GM21423 (cell line): ENCODE measurements at regions not wholly inside any gene's neighbourhood (a gene's known extent, or its start where the extent isn't known, plus 50 kb on each side); places are given as distances from the start of the nearest gene placed in this dataset.
"Not testable (repeated sequence)": the region's sequence is repeated elsewhere in the genome, so short reads cannot be mapped to it uniquely, and the experiment has no call there.

Source experiments
- ATAC-seq: cut with Tn5 transposase; IDR thresholded peaks from one replicate; pipeline ENCODE4 v1.9.1; 2021; ENCODE audit warnings: mild to moderate bottlenecking, moderate library complexity; ENCODE audit not compliant: unreplicated experiment

DNA sequence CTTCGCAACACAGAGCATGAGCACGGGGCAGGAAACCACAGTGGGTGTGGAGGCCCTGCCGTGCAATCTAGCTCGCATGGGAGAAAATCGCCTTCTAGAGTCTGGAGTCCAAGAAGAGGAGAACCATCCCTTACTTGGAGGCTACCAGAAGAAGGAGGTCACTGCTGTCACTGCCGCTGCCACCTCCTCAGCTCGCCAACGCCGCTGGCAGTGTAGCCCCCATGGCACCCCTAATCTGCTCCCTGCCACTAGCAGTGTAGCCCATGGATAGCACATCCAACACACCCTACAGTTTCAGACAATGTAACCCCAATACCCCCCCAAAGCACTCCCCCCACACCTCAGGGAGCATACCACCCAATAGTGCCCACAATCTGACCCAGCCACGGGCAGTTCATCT is 438.0 kb upstream of the ZNF337 start:
- ATAC-seq, result no peak

DNA sequence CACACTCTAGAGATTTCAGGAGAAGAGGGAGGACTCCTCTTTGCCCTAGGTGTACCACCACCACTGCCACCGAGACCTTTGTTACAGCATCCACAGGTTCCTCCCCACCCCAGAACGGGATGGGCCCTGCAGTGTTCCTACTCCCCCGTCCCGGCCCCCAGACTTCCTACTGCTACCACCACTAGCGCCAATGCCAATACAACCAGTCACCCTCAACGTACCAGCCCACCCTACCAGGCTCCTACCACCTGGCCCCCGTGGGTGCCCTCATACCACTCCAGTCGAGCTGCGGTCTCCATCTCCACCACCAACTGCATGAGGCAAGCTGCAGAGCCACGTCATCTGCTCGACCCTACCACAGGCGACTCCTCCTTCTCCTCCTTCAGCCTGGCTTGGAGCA is 437.1 kb upstream of the ZNF337 start:
- ATAC-seq, result not testable (repeated sequence)

DNA sequence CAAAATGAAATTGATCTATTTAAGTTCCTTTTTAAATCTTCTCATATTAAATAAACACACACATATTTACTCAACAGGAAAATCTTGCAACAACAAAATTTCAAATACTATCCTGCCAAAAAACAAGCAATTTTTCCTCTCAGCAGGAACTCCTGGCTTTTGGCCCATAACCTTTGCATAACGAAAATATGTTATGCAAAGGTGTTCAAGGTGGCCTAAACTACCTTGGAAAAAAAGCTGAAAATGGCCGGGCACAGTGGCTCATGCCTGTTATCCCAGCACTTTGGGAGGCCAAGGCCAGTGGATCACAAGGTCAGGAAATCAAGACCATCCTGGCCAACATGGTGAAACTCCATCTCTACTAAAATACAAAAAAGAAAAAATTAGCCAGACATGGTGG is 424.3 kb upstream of the ZNF337 start:
- not testable (repeated sequence) for ATAC-seq

DNA sequence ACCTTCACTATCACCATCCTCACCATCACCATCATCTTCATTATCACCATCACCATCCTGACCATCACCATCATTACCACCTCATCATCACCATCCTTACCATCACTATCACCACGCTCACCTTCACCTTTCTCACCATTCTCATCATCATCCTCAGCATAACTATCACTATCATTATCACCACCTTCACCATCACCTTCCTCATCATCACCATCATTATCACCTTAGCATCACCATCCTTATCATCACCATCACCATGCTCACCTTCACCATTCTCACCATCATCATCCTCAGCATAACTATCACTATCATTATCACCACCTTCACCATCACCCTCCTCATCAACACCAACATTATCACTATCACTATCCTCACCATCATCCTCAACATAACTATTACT is 397.8 kb upstream of the ZNF337 start:
- not testable (repeated sequence) for ATAC-seq

DNA sequence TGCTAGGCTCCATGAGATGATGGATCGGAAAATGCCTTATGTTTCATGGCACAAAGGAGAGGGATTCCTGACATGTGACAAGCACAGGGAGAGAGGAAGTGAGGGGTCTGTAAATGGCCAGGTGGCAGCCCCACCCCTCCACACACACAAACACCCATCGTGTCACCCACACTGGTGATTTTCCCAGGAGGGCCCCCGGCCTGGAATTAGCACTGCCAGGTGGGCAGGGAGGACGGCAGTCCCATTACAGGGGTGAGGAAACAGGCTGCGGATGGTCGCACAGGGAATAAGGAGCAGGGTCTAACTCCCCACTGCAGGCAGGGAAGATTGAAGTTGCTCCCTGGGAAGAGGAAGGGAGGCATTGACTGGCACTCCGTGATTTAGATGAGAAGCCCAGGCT is 395.3 kb upstream of the ZNF337 start:
- ATAC-seq, result not testable (repeated sequence)

DNA sequence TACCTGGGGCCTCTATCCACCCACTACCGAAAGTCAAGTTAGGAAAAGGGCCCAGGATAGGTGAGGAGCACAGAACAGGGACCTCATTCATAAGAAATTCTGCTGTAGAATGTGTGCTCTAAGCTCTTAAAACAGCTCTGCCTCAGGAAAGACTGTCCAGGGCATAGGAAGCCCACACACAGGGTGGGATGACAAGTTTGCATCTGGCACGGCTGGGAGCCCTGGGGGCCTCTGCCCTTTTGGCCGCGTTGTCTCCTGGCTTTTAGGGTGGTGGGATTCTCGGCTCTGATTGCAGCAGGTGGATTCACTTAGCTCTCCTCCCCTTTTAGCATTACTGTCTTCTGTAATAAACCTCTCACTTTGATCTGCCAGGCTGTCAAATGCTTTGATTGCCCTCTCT is 389.5 kb upstream of the ZNF337 start:
- ATAC-seq, result not testable (repeated sequence)

DNA sequence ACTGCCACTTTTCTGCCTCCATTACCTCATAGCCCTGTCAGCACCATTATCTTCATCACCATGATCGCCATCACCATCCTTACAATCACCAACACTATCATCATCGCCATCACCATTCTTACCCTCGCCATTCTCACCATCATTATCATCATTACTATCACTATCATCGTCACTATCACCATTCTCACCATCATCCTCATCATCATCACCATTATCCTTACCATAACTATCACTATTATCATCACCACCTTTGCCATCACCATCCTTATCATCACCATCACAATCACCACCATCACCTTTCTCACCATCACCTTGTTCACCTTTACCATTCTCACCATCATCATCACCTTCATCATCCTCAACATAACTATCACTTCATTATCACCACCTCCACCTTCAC is 377.3 kb upstream of the ZNF337 start:
- ATAC-seq, result not testable (repeated sequence)

DNA sequence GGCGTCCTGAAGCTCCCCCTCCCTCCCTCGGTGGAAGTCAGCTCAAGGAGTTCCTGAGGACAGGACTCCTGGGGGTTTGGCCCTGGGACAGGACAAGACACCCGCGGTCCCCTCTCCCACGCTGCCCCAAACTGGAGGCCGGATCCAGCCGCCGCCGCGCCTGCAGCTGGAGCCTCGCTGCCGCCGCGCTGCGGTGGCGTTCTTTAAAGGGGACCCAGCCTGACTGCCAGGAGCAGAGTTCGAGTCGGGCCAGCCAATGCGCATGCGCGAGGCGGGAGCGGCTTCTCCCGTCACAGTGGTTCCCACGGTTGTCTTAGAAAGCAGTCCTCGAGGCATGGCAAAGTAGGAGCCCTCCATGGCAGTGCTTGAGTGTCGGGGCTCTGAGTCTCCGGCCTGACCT is 362.7 kb upstream of the ZNF337 start:
- not testable (repeated sequence) for ATAC-seq

DNA sequence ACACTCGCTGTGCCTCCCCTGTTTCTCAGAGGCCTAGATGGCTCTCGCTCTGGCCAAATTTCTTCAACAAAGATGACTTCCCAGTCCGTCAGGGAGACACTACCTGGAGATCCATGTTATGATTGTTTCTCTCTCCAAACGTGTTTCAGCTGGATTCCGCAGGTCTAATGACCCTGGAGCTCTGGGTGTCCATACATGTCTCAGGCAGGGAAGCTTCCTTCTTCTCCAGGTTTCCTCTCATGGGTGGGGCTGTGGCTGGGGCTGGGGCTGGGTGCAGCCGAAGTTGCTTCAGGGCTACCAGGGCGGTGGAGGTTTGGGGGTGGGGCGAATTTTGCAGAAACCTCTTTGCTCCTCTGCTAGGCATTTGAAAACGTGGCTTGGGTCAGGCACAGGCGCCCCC is 361.8 kb upstream of the ZNF337 start:
- ATAC-seq, result not testable (repeated sequence)

DNA sequence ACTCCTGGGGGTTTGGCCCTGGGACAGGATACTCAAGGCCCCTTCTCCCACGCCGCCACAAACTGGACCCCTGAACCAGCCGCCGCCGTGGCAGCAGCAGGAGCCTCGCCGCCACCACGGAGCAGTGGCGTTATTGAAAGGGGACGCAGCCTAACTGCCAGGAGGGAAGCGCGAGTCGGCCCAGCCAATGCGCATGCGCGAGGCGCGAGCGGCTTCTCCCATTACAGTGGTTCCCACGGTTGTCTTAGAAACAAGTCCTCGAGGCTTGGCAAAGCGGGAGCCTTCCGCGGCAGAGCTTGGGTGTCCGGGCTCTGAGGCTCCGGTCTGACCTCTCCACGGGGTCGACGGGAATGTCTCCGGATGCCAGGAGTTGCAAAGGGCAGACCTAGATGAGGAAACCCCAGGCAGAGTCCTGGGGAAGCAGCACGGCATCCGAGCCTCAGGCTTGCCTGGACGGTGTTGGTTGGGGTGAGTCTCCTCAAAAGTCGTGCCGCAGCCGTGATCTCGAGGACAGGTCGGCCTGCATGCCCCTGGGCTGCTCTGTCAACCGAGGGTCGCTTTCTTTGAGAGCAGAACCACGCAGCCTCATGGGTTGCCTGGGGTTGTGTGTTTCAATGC is 360.6 kb upstream of the ZNF337 start:
- ATAC-seq, result not testable (repeated sequence)

DNA sequence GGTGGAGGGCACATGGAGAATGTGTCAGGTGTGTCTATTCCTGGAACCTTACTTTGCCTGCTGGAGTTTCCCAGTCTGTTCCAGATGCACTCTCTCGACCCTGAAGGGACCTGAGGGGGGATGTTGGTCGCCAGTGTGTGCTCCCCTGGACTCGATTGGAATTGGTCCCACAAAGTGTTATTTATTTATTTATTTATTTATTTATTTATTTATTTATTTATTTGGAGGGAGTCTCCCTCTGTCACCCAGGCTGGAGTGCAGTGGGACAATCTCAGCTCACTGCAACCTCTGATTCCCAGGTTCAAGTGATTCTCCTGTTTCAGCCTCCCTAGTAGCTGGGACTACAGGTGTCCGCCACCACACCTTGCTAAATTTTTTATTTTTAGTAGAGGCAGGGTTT is 329.1 kb upstream of the ZNF337 start:
- not testable (repeated sequence) for ATAC-seq

DNA sequence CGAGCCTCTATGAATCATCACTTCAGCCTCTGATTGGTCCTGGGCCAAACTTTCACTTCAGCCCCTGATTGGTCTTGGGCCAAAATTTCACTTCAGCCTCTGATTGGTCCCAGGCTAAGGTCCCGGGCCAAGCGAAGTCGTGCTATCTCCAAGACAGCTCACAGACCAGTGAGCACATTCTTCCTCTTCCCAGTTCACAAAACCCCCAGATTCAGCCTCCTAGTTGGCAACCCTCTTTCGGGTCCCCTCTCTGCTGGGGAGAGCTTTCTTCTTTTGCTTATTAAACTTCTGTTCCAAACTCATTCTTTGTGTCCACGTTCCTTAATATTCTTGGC is 314.3 kb upstream of the ZNF337 start:
- not testable (repeated sequence) for ATAC-seq

DNA sequence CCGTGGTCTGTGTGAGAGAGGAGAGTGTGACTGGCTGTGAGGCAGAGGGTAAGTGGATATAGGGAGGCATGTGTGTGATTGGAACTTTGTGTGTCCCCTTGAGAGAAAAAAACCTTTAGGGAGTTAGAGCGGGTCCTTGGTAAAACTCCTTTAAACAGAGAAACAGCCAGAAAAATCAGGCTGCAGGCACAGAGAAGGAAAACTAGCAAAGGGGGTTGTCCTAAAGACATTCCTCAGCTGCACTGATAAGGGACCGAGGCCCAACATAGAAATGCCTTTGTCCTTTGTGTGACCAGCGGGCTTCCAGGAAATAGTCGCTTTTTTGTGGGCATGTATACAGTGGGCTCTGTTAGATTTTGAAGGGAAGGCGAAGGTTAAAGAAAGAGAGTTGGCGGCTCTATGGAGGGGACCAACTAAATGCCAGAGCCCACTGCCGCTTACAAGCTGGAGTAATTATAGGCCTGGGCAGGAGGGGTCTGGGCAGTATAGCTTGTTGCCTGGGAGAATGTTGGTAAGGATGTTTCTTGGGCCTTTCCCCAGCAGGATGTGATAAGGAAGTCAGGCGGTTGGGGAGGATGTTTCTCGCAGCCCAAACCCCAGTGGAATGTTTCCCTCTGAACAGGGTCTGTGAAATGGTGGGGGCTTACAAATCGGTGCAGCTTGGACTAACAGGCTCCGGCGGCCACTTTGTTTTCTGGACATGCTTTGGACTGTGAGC is 313.7 kb upstream of the ZNF337 start:
- not testable (repeated sequence) for ATAC-seq

DNA sequence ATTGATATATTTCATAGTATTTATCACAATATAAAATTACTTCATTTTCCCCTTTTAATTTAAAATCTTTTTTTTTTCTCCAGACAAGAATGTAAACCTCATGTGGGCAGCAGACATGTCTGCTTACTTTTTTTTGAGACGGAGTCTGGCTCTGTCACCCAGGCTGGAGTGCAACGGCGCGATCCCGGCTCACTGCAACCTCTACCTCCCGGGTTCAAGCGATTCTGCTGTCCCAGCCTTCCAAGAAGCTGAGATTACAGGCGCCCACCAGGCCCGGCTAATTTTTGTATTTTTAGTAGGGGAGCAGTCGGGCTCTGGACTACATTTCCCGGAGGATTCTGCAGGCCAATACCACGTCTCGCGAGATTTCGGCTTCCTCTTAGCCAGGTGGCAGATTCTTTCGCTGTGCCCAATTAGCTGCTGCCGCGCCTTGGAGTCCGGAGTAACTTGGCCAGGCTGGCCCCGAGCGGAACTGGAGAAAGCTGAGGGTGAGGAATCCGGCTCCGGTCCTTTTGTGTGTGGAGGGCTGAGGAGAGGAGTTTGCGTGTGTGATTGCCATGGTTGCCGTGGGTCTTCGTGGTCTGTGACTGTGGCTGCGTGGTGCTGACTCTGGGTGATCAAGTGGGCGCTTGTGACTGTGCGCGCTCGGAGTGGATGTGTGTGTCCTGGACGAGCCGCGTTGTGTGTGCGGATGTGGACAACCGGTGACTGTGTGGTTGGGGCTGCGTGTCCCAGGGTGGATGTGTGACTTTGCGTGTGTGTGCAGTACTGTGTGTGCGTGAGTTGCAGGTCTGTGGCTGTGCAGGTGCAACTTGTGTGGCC is 313.0 kb upstream of the ZNF337 start:
- not testable (repeated sequence) for ATAC-seq

DNA sequence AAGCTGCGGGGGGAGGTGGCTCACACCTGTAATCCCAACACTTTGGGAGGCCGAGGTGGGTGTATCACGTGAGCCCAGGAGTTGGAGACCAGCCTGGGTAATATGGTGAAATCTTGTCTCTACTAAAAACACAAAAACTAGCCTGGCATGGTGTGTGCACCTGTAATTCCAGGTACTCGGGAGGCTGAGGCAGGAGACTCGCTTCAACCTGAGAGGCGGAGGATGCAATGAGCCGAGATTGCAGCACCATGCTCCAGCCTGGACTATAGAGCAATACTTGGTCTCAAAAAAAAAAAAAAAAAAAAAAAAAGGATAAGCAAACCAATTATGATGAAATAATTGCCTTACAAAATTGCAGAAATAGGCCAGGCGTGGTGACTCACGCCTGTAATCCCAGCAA is 311.4 kb upstream of the ZNF337 start:
- not testable (repeated sequence) for ATAC-seq

DNA sequence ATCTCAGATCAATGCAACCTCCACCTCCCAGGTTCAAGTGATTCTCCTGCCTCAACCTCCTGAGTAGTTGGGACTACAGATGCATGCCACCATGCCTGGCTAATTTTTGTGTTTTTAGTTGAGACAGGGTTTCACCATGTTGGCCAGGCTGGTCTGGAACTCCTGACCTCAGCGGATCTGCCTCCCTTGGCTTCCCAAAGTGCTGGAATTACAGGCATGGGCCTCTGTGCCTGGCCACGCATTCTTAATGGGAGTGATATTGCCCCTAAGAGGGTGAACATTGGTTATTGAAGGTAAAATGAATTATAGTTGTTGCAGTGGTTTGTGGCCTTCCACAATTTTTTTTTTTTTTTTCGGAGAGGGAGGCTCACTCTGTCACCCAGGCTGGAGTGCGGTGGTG is 309.5 kb upstream of the ZNF337 start:
- ATAC-seq, result not testable (repeated sequence)

DNA sequence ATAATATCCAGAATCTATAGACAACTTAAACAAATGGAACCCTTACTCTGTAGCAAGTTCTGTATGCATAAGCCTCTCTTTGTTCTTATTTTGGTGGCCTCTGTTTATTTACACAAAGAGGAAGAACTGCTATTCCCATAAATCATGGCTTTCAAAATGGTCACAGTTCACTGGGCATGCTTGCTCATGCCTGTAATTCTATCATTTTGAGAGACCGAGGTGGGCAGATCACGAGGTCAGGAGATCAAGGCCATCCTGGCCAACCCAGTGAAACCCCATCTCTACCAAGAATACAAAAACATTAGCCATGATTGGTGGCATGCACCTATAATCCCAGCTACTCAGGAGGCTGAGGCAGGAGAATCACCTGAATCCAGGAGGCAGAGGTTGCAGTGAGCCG is 307.3 kb upstream of the ZNF337 start:
- not testable (repeated sequence) for ATAC-seq

DNA sequence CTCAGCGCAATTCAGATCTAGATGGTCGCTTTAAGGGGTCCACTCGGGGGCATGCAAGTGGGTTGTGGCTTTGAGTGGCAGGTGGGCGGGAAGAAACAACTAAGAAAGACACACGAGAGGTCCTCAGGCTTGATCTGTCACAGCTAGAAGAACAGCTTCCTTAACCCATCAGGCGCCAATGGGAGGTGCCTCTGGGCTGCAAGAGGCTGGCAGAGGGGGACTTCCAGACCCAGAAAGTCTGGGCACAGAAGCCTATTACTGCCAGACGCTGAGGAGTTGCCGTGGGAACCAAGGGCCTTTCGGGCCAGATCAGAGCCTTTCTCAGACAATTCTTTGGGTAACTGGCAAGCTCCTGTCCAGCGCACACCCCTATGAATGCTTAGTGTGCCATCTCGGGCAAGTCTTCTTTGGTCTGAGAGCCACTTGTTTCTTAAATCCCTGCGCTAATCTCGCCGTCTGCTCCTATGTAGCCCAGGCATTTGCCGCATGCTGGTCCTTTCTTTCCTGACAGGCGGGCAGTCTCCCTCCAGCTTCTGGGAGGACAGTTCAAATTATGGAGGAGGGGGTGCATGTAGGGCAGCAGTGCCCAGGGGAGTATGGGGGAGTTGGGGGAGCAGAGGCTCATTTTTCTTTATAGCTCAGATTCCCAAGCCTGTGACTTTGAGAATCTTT is 300.9 kb upstream of the ZNF337 start:
- ATAC-seq, result not testable (repeated sequence)

DNA sequence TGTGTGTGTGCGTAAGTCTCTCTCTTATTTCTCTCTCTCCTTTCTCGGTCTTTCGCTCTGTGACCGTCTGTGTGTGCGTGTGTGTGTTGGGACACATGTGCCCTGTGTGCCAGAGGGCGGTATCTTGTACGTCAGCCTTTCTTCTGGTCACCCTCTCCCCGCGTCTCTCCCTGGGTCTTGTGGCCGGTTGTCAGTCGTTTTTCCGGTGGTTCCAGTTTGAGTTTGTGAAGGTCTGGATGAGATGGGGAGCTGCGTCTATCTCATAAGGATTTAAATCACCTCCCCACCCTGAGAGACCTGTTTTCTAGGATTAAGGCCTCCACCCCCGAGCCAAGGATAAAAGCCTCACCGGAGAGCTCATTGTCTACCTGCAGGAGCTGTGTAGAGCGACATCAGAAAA is 295.5 kb upstream of the ZNF337 start:
- no peak for ATAC-seq

DNA sequence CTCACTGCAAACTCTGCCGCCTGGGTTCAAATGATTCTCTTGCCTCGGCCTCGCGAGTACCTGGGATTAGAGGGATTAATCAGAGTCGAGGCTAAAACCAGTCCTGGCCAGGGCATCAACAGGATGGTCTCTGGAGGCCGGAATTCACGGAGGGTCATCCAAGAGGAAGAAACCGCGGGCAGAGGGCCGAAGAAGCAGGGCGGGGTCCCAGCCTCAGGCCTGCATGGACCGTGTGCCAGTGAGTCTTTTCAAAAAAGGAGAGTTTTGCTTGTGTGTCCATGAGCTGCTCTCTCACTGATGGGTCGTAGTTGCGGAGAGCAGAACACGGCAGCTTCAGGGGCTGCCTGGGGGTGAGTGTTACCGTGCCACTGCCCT is 295.1 kb upstream of the ZNF337 start:
- ATAC-seq, result no peak

DNA sequence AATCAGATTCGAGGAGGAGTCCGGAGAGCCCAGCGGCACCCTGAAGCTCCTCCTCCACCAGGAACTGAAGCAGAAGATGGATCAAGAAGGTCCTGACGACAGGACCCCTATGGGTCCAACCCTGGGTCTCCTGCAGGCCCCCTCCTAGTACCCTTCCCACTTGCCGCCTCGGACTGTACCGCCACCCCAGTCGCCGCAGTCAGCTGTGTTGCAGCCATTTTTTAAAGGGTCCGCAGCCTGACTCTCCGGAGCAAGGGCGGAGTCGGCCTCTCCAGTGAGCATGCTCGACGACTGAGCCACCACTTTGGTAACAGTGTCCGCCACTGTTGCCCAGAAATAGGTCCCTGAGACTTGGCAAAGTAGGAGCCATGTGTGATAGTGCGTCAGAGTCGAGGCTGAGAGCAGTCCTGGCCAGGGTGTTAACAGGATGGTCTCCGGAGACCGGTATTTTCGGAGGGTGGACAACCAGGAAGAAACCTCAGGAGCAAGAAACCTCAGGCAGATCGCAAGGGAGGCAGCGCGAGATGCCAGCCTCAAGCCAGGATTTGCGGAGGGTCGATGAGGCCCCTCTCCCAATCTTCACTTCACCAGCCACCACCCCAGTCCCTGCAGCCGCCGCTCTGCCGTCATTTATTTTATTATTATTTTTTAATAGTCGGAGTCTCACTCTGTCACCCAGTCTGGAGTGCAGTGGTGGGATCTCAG is 294.6 kb upstream of the ZNF337 start:
- no peak for ATAC-seq
